ENCODE measurements at regions not wholly inside any gene's neighbourhood (a gene's known extent, or its start where the extent isn't known, plus 50 kb on each side); places are given as distances from the start of the nearest gene placed in this dataset.

DNA sequence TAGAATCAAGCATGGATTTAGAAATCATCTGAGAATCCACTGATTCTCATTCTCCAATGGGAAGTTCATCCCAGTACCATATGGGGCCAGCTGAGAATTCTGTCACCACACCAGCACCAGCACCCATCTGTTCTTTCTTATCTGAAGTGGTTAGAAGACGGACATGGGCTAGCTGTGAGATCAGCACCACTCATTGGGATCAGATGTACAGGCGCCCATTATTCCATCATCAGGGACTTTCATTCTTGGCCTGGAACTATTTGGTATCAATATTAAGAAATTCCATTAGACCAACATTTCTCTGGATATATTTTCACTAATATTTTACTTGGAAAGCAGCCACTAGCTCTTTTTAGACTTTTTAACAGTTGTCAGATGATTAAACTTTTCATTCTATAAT is 185.9 kb upstream of the LINC00305 start:
- no peaks in the 10 kb centered on the region for H3K27me3 ChIP-seq (ENCODE audit: control insufficient read depth, insufficient read depth, low read length)
- ATAC-seq (ENCODE audit: low read depth in 2 of 2) (no peak), DNase-seq (no peak)
- Mint-ChIP-seq H3K4me1 (peaks cover 0 to 5% (median 0%) of the 10 kb centered on the region in 4 donors), H3K36me3 (no peaks in the 10 kb centered on the region), H3K27ac (no peak overlapping the region), H3K9me3 (peaks cover 0 to 8% (median 3%) of the 10 kb centered on the region in 7 donors), H3K4me3 (no peak overlapping the region), H3K27me3 (no peaks in the 10 kb centered on the region)
- no peak overlapping the region for H3K4me3 ChIP-seq (ENCODE audit: low read depth, low read length)
- H3K9me3 ChIP-seq (ENCODE audit: control insufficient read depth in 2 of 2, low read length in 2 of 2), result no peaks in the 10 kb centered on the region
- no peak overlapping the region for H3K27ac ChIP-seq (ENCODE audit: insufficient read depth, low read length, poor library complexity, severe bottlenecking)
- H3K36me3 ChIP-seq (ENCODE audit: control insufficient read depth, insufficient read depth, low read length), result no peaks in the 10 kb centered on the region
- no peaks in the 10 kb centered on the region for H3K4me1 ChIP-seq (ENCODE audit: control insufficient read depth, insufficient read depth, low read length, poor library complexity, severe bottlenecking)

DNA sequence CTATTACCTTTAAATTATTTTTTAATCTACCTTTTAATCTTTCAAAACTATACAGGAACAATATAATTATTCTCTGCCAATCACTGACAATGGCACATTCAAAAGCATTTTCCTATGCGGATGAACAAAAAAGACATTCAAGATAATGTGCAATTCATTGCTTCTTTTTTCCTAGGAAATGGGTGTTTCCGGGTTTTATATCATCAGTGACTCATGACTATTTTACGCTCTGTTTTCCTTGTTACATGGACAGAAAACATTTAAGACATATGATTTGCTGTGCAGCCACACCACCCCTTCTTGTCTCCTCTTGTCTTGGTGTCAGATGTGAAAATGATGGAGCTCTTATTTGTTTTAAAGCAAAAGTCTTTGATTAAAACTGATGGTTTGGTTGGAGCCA is 184.7 kb upstream of the LINC00305 start:
- Mint-ChIP-seq H3K9me3 (peaks cover 0 to 9% (median 1%) of the 10 kb centered on the region in 7 donors), H3K27ac (no peak overlapping the region), H3K4me3 (no peak overlapping the region), H3K36me3 (no peaks in the 10 kb centered on the region), H3K27me3 (no peaks in the 10 kb centered on the region), H3K4me1 (peaks cover 0 to 5% (median 0%) of the 10 kb centered on the region in 4 donors)
- Histone ChIP-seq H3K27me3 (ENCODE audit: control insufficient read depth, insufficient read depth, low read length) (no peaks in the 10 kb centered on the region), H3K4me3 (ENCODE audit: low read depth, low read length) (no peak overlapping the region), H3K27ac (ENCODE audit: insufficient read depth, low read length, poor library complexity, severe bottlenecking) (no peak overlapping the region), H3K4me1 (ENCODE audit: control insufficient read depth, insufficient read depth, low read length, poor library complexity, severe bottlenecking) (no peaks in the 10 kb centered on the region), H3K9me3 (ENCODE audit: control insufficient read depth in 2 of 2, low read length in 2 of 2) (no peaks in the 10 kb centered on the region), H3K36me3 (ENCODE audit: control insufficient read depth, insufficient read depth, low read length) (no peaks in the 10 kb centered on the region)
- DNase-seq, result no peak
- no peak for ATAC-seq (ENCODE audit: low read depth in 2 of 2)

DNA sequence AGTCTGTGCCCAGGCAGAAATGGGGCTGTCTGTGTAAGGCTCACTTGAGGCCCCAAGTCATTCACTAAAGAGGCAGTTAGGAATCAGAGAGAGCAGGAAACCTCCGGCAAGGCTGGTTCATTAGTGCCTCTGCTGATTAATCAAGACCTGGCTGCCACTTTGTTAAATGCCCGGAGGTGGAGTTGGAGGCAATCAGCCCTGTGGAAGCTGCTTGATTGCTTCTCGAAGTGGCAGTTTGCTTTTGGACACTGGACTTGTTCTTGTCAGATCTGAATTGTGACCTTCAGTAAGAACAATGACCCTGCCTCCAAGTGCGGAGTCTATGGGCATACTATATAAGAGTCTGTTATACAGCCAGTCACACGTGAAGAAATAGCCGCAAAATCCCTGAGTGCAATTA is 183.9 kb upstream of the LINC00305 start:
- H3K36me3 ChIP-seq (ENCODE audit: control insufficient read depth, insufficient read depth, low read length), result no peaks in the 10 kb centered on the region
- DNase-seq (no peak), ATAC-seq (ENCODE audit: low read depth in 2 of 2) (no peak)
- Mint-ChIP-seq H3K4me3 (no peak overlapping the region), H3K4me1 (peaks cover 0 to 5% (median 0%) of the 10 kb centered on the region in 4 donors), H3K9me3 (peaks cover 0 to 9% (median 1%) of the 10 kb centered on the region in 7 donors), H3K27ac (no peak overlapping the region), H3K27me3 (no peaks in the 10 kb centered on the region), H3K36me3 (no peaks in the 10 kb centered on the region)
- no peaks in the 10 kb centered on the region for H3K27me3 ChIP-seq (ENCODE audit: control insufficient read depth, insufficient read depth, low read length)
- no peak overlapping the region for H3K4me3 ChIP-seq (ENCODE audit: low read depth, low read length)
- no peaks in the 10 kb centered on the region for H3K4me1 ChIP-seq (ENCODE audit: control insufficient read depth, insufficient read depth, low read length, poor library complexity, severe bottlenecking)
- no peak overlapping the region for H3K27ac ChIP-seq (ENCODE audit: insufficient read depth, low read length, poor library complexity, severe bottlenecking)
- no peaks in the 10 kb centered on the region for H3K9me3 ChIP-seq (ENCODE audit: control insufficient read depth in 2 of 2, low read length in 2 of 2)

DNA sequence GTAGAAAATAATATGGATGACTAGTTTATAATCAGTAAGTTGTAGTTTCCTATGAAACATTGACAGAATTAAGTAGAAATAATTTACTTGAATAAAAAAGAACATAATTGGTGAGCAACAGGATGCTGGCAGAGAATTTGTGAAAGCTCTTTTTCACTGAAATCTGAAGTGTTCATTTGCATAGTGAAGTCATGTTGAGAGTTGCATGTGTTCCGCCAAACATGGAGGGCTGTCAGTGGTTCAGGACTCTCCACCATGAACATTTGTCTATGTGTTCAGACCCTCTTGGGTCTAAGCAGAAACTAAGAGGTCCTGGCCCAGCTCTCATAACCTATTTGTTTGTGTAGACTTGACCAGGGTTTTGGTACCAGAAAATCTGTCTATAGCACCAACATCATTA is 182.5 kb upstream of the LINC00305 start:
- no peaks in the 10 kb centered on the region for H3K27me3 Mint-ChIP-seq
- no peaks in the 10 kb centered on the region for H3K9me3 ChIP-seq (ENCODE audit: control insufficient read depth in 2 of 2, low read length in 2 of 2)
- H3K4me3 ChIP-seq (ENCODE audit: low read depth, low read length), result no peak overlapping the region
- H3K4me1 Mint-ChIP-seq, result no peaks in the 10 kb centered on the region
- H3K27me3 ChIP-seq (ENCODE audit: control insufficient read depth, insufficient read depth, low read length), result no peaks in the 10 kb centered on the region
- H3K27ac ChIP-seq (ENCODE audit: insufficient read depth, low read length, poor library complexity, severe bottlenecking), result no peak overlapping the region
- H3K27ac Mint-ChIP-seq, result no peak overlapping the region
- peaks cover 0 to 14% (median 5%) of the 10 kb centered on the region in 7 donors for H3K9me3 Mint-ChIP-seq
- no peak for DNase-seq
- H3K36me3 Mint-ChIP-seq, result no peaks in the 10 kb centered on the region
- ATAC-seq (ENCODE audit: low read depth in 2 of 2), result no peak
- H3K4me3 Mint-ChIP-seq, result no peak overlapping the region
- no peaks in the 10 kb centered on the region for H3K4me1 ChIP-seq (ENCODE audit: control insufficient read depth, insufficient read depth, low read length, poor library complexity, severe bottlenecking)
- H3K36me3 ChIP-seq (ENCODE audit: control insufficient read depth, insufficient read depth, low read length), result no peaks in the 10 kb centered on the region

DNA sequence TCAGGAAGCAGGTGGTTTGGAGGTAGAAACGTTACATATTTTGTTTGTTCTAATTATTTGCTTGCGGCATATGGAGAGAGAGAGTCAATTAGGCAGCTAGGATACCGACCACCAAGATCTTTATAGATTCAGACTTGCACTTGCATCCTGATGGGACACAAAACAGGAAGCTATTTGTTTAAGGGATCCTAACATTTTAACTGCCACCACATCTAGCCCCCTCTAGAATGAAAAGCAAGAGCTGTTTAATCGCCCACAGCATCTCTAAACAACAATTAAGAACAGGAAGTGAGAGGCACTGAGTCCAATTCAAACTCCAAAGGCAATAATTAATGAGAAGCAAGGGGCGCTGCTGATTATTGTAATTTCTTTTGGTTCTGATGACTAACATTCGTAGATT is 182.0 kb upstream of the LINC00305 start:
- H3K4me1 Mint-ChIP-seq, result no peaks in the 10 kb centered on the region
- no peaks in the 10 kb centered on the region for H3K27me3 Mint-ChIP-seq
- H3K4me1 ChIP-seq (ENCODE audit: control insufficient read depth, insufficient read depth, low read length, poor library complexity, severe bottlenecking), result no peaks in the 10 kb centered on the region
- H3K27ac ChIP-seq (ENCODE audit: insufficient read depth, low read length, poor library complexity, severe bottlenecking), result no peak overlapping the region
- no peaks in the 10 kb centered on the region for H3K36me3 ChIP-seq (ENCODE audit: control insufficient read depth, insufficient read depth, low read length)
- no peaks in the 10 kb centered on the region for H3K36me3 Mint-ChIP-seq
- H3K4me3 ChIP-seq (ENCODE audit: low read depth, low read length), result no peak overlapping the region
- ATAC-seq (ENCODE audit: low read depth in 2 of 2) (no peak), DNase-seq (no peak)
- no peak overlapping the region for H3K4me3 Mint-ChIP-seq
- peaks cover 0 to 11% (median 4%) of the 10 kb centered on the region in 7 donors for H3K9me3 Mint-ChIP-seq
- no peak overlapping the region for H3K27ac Mint-ChIP-seq
- no peaks in the 10 kb centered on the region for H3K27me3 ChIP-seq (ENCODE audit: control insufficient read depth, insufficient read depth, low read length)
- H3K9me3 ChIP-seq (ENCODE audit: control insufficient read depth in 2 of 2, low read length in 2 of 2), result no peaks in the 10 kb centered on the region

DNA sequence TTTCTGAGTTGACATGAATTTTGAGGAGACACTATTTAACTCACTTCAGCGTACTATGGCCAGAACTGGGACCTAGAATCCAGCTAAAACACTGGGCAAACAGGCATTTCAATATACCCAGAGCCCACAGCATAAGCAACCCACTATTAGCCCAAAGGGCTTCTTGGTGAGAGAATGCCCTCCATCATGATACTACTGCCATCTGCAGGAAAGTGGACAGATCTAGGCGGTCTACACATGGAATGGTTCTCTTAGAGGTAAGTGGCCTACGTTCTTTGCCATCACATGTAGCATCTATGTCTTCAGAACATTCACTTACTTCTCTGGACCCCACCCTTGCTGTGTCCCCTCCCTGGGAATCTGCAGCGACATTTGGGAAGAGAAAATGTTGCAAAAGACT is 181.3 kb upstream of the LINC00305 start:
- Mint-ChIP-seq H3K27ac (no peak overlapping the region), H3K4me3 (no peak overlapping the region), H3K27me3 (no peaks in the 10 kb centered on the region), H3K4me1 (no peaks in the 10 kb centered on the region), H3K9me3 (peaks cover 0 to 9% (median 5%) of the 10 kb centered on the region in 7 donors), H3K36me3 (no peaks in the 10 kb centered on the region)
- ATAC-seq (ENCODE audit: low read depth in 2 of 2) (no peak), DNase-seq (no peak)
- no peaks in the 10 kb centered on the region for H3K4me1 ChIP-seq (ENCODE audit: control insufficient read depth, insufficient read depth, low read length, poor library complexity, severe bottlenecking)
- H3K36me3 ChIP-seq (ENCODE audit: control insufficient read depth, insufficient read depth, low read length), result no peaks in the 10 kb centered on the region
- no peak overlapping the region for H3K27ac ChIP-seq (ENCODE audit: insufficient read depth, low read length, poor library complexity, severe bottlenecking)
- H3K9me3 ChIP-seq (ENCODE audit: control insufficient read depth in 2 of 2, low read length in 2 of 2), result no peaks in the 10 kb centered on the region
- H3K4me3 ChIP-seq (ENCODE audit: low read depth, low read length), result no peak overlapping the region
- no peaks in the 10 kb centered on the region for H3K27me3 ChIP-seq (ENCODE audit: control insufficient read depth, insufficient read depth, low read length)

DNA sequence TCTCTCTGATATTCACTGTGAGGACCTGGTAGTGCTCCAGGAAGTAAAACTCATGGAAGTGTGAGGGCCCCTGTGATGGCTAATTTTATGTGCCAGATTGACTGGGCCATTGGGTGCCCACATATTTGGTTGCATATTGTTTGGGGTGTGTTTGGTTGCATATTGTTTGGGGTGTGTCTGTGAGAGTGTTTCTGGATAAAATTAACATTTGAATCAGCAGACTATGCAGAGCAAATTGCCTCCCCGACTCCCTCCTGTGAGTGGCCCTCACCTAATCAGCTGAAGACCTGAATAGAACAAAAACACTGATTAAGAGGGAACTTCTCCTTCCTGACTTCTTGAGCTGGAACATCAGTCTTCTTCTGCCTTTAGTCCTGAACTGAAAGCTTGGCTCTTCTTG is 173.3 kb upstream of the LINC00305 start:
- Mint-ChIP-seq H3K36me3 (no peaks in the 10 kb centered on the region), H3K27ac (no peak overlapping the region), H3K4me3 (no peak overlapping the region), H3K9me3 (peaks cover 5 to 28% (median 7%) of the 10 kb centered on the region in 7 donors), H3K4me1 (no peaks in the 10 kb centered on the region), H3K27me3 (no peaks in the 10 kb centered on the region)
- H3K27me3 ChIP-seq (ENCODE audit: control insufficient read depth, insufficient read depth, low read length), result no peaks in the 10 kb centered on the region
- DNase-seq (no peak), ATAC-seq (ENCODE audit: low read depth in 2 of 2) (no peak)
- no peaks in the 10 kb centered on the region for H3K36me3 ChIP-seq (ENCODE audit: control insufficient read depth, insufficient read depth, low read length)
- no peaks in the 10 kb centered on the region for H3K4me1 ChIP-seq (ENCODE audit: control insufficient read depth, insufficient read depth, low read length, poor library complexity, severe bottlenecking)
- H3K9me3 ChIP-seq (ENCODE audit: control insufficient read depth in 2 of 2, low read length in 2 of 2), result peaks cover 0 to 2% of the 10 kb centered on the region in 2 experiments
- no peak overlapping the region for H3K27ac ChIP-seq (ENCODE audit: insufficient read depth, low read length, poor library complexity, severe bottlenecking)
- no peak overlapping the region for H3K4me3 ChIP-seq (ENCODE audit: low read depth, low read length)

DNA sequence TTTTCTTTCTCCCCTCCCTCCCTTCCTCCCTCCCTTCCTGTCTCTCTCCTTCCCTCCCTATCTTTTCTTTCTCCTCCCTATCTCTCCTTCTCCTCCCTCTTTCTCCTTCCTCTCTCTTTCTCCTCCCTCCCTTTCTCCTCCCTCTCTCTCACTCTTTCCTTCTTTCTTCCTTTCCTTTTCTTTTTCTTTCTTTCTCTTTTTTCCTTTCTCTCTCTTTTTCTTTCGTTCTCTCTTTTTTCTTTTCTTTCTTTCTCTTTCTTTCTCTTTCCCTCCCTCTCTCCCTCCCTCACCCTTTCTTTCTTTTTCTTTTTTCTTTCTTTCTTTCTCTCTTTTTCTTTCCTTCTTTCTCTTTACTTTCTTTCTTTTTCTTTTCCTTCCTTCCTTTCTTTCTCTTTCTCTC is 169.7 kb upstream of the LINC00305 start:
- Histone ChIP-seq H3K27me3 (ENCODE audit: control insufficient read depth, insufficient read depth, low read length) (no peaks in the 10 kb centered on the region), H3K4me1 (ENCODE audit: control insufficient read depth, insufficient read depth, low read length, poor library complexity, severe bottlenecking) (no peaks in the 10 kb centered on the region), H3K9me3 (ENCODE audit: control insufficient read depth in 2 of 2, low read length in 2 of 2) (peaks cover 0 to 2% of the 10 kb centered on the region in 2 experiments), H3K36me3 (ENCODE audit: control insufficient read depth, insufficient read depth, low read length) (no peaks in the 10 kb centered on the region), H3K4me3 (ENCODE audit: low read depth, low read length) (no peak overlapping the region), H3K27ac (ENCODE audit: insufficient read depth, low read length, poor library complexity, severe bottlenecking) (no peak overlapping the region)
- Mint-ChIP-seq H3K27me3 (no peaks in the 10 kb centered on the region), H3K4me1 (no peaks in the 10 kb centered on the region), H3K36me3 (no peaks in the 10 kb centered on the region), H3K9me3 (peaks cover 4 to 39% (median 7%) of the 10 kb centered on the region in 7 donors), H3K4me3 (no peak overlapping the region), H3K27ac (no peak overlapping the region)
- DNase-seq (no peak), ATAC-seq (ENCODE audit: low read depth in 2 of 2) (no peak)

All from CD4-positive, CD25-positive, alpha-beta regulatory T cell (primary cell).